ENCODE measurements at regions not wholly inside any gene's neighbourhood (a gene's known extent, or its start where the extent isn't known, plus 50 kb on each side); places are given as distances from the start of the nearest gene placed in this dataset.
"Not testable (repeated sequence)": the region's sequence is repeated elsewhere in the genome, so short reads cannot be mapped to it uniquely, and the experiment has no call there.

- H3K27ac ChIP-seq; DNase-seq; H3K4me3 ChIP-seq; H3K4me1 ChIP-seq (replicated peaks; ENCODE audit: insufficient read depth); intact Hi-C loops (cut with micrococcal nuclease; ENCODE audit: unreplicated experiment); H3K9me3 ChIP-seq (ENCODE audit: insufficient read depth, low read depth); H3K9me2 ChIP-seq (ENCODE audit: insufficient read depth); H3K36me3 ChIP-seq (ENCODE audit: low read depth); H2AFZ ChIP-seq; H3K27me3 ChIP-seq (ENCODE audit: insufficient read depth, low read depth); POLR2A ChIA-PET (ENCODE audit: unreplicated experiment); H4K20me1 ChIP-seq (ENCODE audit: insufficient read depth); H3F3A ChIP-seq (ENCODE audit: insufficient read depth, low read depth); BruUV-seq (replicated peaks); H3K79me2 ChIP-seq (ENCODE audit: low read depth); CTCF ChIA-PET; H3K4me2 ChIP-seq: not testable (repeated sequence)
These were observed 187.2 kb downstream of the LMLN start for GRCh38 chr3:198147213-198147612.

- H3K9me2 ChIP-seq (ENCODE audit: insufficient read depth); H3K9me3 ChIP-seq (ENCODE audit: insufficient read depth, low read depth); H2AFZ ChIP-seq; H3K4me3 ChIP-seq; intact Hi-C loops (cut with micrococcal nuclease; ENCODE audit: unreplicated experiment); CTCF ChIA-PET; H4K20me1 ChIP-seq (ENCODE audit: insufficient read depth); H3F3A ChIP-seq (ENCODE audit: insufficient read depth, low read depth); H3K4me2 ChIP-seq; H3K27me3 ChIP-seq (ENCODE audit: insufficient read depth, low read depth); H3K79me2 ChIP-seq (ENCODE audit: low read depth); H3K4me1 ChIP-seq (replicated peaks; ENCODE audit: insufficient read depth); POLR2A ChIA-PET (ENCODE audit: unreplicated experiment); H3K27ac ChIP-seq; BruUV-seq (replicated peaks); DNase-seq; H3K36me3 ChIP-seq (ENCODE audit: low read depth): not testable (repeated sequence)
These were observed 188.0 kb downstream of the LMLN start for GRCh38 chr3:198147993-198148392.

GRCh38 chr3:198149904-198150303, 189.9 kb downstream of the LMLN start:
- H3K4me1 ChIP-seq (replicated peaks; ENCODE audit: insufficient read depth); POLR2A ChIA-PET (ENCODE audit: unreplicated experiment): not testable (repeated sequence)

GRCh38 chr3:198151867-198152266, 191.8 kb downstream of the LMLN start:
- H3K36me3 ChIP-seq (ENCODE audit: low read depth); H3K4me1 ChIP-seq (replicated peaks; ENCODE audit: insufficient read depth); H2AFZ ChIP-seq; H4K20me1 ChIP-seq (ENCODE audit: insufficient read depth); H3K79me2 ChIP-seq (ENCODE audit: low read depth); H3K4me3 ChIP-seq; H3K9me2 ChIP-seq (ENCODE audit: insufficient read depth); DNase-seq; POLR2A ChIA-PET (ENCODE audit: unreplicated experiment); H3K27me3 ChIP-seq (ENCODE audit: insufficient read depth, low read depth); BruUV-seq (replicated peaks); H3K27ac ChIP-seq; intact Hi-C loops (cut with micrococcal nuclease; ENCODE audit: unreplicated experiment); H3F3A ChIP-seq (ENCODE audit: insufficient read depth, low read depth); CTCF ChIA-PET; H3K4me2 ChIP-seq; H3K9me3 ChIP-seq (ENCODE audit: insufficient read depth, low read depth): not testable (repeated sequence)

More at GRCh38 chr3:198149904-198150303, 189.9 kb downstream of the LMLN start:
- intact Hi-C loops (cut with micrococcal nuclease; ENCODE audit: unreplicated experiment); H3K9me2 ChIP-seq (ENCODE audit: insufficient read depth); BruUV-seq (replicated peaks); H2AFZ ChIP-seq; H3K27ac ChIP-seq; H3K9me3 ChIP-seq (ENCODE audit: insufficient read depth, low read depth); H4K20me1 ChIP-seq (ENCODE audit: insufficient read depth); DNase-seq; H3K4me3 ChIP-seq; H3F3A ChIP-seq (ENCODE audit: insufficient read depth, low read depth); H3K27me3 ChIP-seq (ENCODE audit: insufficient read depth, low read depth); H3K79me2 ChIP-seq (ENCODE audit: low read depth); CTCF ChIA-PET; H3K4me2 ChIP-seq; H3K36me3 ChIP-seq (ENCODE audit: low read depth): not testable (repeated sequence)

- not testable (repeated sequence) for H3K4me2 ChIP-seq
These were observed 195.8 kb downstream of the LMLN start for GRCh38 chr3:198155771-198156170.

GRCh38 chr3:198157231-198157868, 197.3 kb downstream of the LMLN start:
- H3K36me3 ChIP-seq (ENCODE audit: low read depth); H3K4me3 ChIP-seq; H3K9me2 ChIP-seq (ENCODE audit: insufficient read depth); CTCF ChIA-PET; intact Hi-C loops (cut with micrococcal nuclease; ENCODE audit: unreplicated experiment); POLR2A ChIA-PET (ENCODE audit: unreplicated experiment); DNase-seq; H3K27me3 ChIP-seq (ENCODE audit: insufficient read depth, low read depth); BruUV-seq (replicated peaks); H3F3A ChIP-seq (ENCODE audit: insufficient read depth, low read depth); H2AFZ ChIP-seq; H3K27ac ChIP-seq; H4K20me1 ChIP-seq (ENCODE audit: insufficient read depth); H3K9me3 ChIP-seq (ENCODE audit: insufficient read depth, low read depth); H3K4me2 ChIP-seq; H3K4me1 ChIP-seq (replicated peaks; ENCODE audit: insufficient read depth); H3K79me2 ChIP-seq (ENCODE audit: low read depth): not testable (repeated sequence)

More at GRCh38 chr3:198155771-198156170, 195.8 kb downstream of the LMLN start:
- POLR2A ChIA-PET (ENCODE audit: unreplicated experiment); H3K4me1 ChIP-seq (replicated peaks; ENCODE audit: insufficient read depth); H2AFZ ChIP-seq; DNase-seq; H3K79me2 ChIP-seq (ENCODE audit: low read depth); H3F3A ChIP-seq (ENCODE audit: insufficient read depth, low read depth); intact Hi-C loops (cut with micrococcal nuclease; ENCODE audit: unreplicated experiment); H3K27ac ChIP-seq; H3K9me2 ChIP-seq (ENCODE audit: insufficient read depth); CTCF ChIA-PET; BruUV-seq (replicated peaks); H3K27me3 ChIP-seq (ENCODE audit: insufficient read depth, low read depth); H3K4me3 ChIP-seq; H3K9me3 ChIP-seq (ENCODE audit: insufficient read depth, low read depth); H4K20me1 ChIP-seq (ENCODE audit: insufficient read depth); H3K36me3 ChIP-seq (ENCODE audit: low read depth): not testable (repeated sequence)

- H3K27ac ChIP-seq; H3K36me3 ChIP-seq (ENCODE audit: low read depth); intact Hi-C loops (cut with micrococcal nuclease; ENCODE audit: unreplicated experiment); DNase-seq; H2AFZ ChIP-seq; CTCF ChIA-PET; H3K27me3 ChIP-seq (ENCODE audit: insufficient read depth, low read depth); H3K79me2 ChIP-seq (ENCODE audit: low read depth); H3K4me3 ChIP-seq; BruUV-seq (replicated peaks); H3F3A ChIP-seq (ENCODE audit: insufficient read depth, low read depth); H3K9me2 ChIP-seq (ENCODE audit: insufficient read depth); H3K4me2 ChIP-seq; H3K9me3 ChIP-seq (ENCODE audit: insufficient read depth, low read depth); H4K20me1 ChIP-seq (ENCODE audit: insufficient read depth); POLR2A ChIA-PET (ENCODE audit: unreplicated experiment); H3K4me1 ChIP-seq (replicated peaks; ENCODE audit: insufficient read depth): not testable (repeated sequence)
These were observed 198.0 kb downstream of the LMLN start for GRCh38 chr3:198158007-198158406.

Measured in PC-9 (cell line).